ENCODE measurements at regions not wholly inside any gene's neighbourhood (a gene's known extent, or its start where the extent isn't known, plus 50 kb on each side); places are given as distances from the start of the nearest gene placed in this dataset.
A peak's percentile ranks its signal among the peaks of the same experiment; 100 is the strongest.

DNA sequence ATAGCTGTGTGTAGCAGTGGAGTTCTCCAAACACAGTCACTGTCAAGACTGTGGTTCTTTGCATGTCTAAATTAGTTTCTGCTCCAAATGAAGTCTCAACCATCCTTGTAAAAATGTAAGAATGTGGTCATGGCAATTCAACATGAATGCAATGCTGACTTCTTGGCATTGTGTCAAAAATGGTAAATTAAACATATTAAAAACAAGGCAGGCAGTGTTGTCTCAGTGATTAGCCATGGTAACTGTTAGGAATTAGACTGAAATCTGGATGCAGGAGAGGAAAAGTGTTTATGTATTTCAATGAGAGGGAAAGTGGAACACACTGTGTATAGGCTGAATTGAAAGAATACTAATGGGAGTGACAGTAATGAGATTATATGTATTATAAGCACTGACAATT is 597.2 kb downstream of the EDEM1 start:
- Histone ChIP-seq H3K36me3 (no peaks in the 10 kb centered on the region), H3K27ac (no peak overlapping the region), H3K9me3 (ENCODE audit: severe bottlenecking) (no peaks in the 10 kb centered on the region), H3K27me3 (ENCODE audit: insufficient read depth, low read depth, severe bottlenecking) (peaks cover 26% of the 10 kb centered on the region), H3K4me3 (ENCODE audit: low read depth, low read length) (no peak overlapping the region)
- TF ChIP-seq, protein P1, sequence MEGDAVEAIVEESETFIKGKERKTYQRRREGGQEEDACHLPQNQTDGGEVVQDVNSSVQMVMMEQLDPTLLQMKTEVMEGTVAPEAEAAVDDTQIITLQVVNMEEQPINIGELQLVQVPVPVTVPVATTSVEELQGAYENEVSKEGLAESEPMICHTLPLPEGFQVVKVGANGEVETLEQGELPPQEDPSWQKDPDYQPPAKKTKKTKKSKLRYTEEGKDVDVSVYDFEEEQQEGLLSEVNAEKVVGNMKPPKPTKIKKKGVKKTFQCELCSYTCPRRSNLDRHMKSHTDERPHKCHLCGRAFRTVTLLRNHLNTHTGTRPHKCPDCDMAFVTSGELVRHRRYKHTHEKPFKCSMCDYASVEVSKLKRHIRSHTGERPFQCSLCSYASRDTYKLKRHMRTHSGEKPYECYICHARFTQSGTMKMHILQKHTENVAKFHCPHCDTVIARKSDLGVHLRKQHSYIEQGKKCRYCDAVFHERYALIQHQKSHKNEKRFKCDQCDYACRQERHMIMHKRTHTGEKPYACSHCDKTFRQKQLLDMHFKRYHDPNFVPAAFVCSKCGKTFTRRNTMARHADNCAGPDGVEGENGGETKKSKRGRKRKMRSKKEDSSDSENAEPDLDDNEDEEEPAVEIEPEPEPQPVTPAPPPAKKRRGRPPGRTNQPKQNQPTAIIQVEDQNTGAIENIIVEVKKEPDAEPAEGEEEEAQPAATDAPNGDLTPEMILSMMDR (IDR thresholded peaks at IDR 0.05; ENCODE audit: low read depth, low read length): no peak
- DNase-seq: no peak

DNA sequence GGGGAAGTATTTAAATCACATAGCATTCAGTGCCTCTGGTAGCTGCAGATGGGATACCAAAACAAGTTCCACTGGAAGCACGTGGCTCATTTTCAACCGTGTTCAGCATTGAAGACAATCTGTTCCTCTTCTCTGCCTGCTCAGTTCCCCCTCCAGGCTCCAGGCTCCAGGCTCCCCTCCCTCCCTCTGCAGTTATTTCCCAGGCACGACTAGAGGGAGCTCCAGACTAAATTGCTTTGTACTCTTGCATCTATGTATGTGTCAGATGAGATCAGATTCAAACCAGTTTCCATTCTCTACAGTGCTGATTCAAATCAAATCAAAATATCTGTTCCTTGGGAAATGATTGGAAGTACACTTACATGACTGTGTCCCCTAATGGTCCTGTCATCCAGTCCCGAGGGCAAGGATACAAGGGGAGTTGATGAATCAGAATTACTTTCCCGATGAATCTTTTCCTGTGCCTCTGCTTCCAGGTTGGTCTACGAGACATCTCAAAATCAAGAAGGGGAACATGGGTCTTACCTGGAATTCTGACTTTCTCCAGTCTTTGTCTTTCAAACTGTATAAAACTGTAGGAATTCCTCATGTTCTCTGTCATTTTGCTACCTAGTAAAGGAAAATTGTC is 600.5 kb downstream of the EDEM1 start:
- no peaks in the 10 kb centered on the region for H3K9me3 ChIP-seq (ENCODE audit: severe bottlenecking)
- peaks cover 25% of the 10 kb centered on the region for H3K27me3 ChIP-seq (ENCODE audit: insufficient read depth, low read depth, severe bottlenecking)
- DNase-seq: peak; percentile 12
- TF ChIP-seq, protein P1 (IDR thresholded peaks at IDR 0.05; ENCODE audit: low read depth, low read length): 0 out of 2 replicates have a peak, but pooled peaks have one; percentile 10
- no peak overlapping the region for H3K27ac ChIP-seq
- H3K4me3 ChIP-seq (ENCODE audit: low read depth, low read length): no peak overlapping the region
- H3K36me3 ChIP-seq: no peaks in the 10 kb centered on the region

DNA sequence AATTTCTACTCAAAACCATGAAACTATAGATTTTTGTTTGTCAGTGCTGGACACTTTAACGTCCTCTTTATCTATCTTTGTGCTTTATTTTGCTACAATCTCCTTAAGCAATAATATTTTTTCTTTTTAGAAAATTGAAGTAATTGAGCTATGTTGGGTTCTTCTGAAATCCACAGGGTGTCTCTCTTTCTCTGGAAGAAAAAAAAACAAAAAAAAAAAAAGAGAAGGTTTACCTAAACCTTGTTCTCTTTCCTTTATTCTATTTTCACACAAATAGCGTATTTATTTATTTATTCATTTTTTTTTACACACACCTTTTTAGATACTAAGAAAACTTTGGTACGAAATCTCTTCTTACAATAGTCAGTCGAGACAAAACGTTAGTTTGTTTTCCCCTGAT is 601.0 kb downstream of the EDEM1 start:
- no peak for DNase-seq
- H3K4me3 ChIP-seq (ENCODE audit: low read depth, low read length): no peak overlapping the region
- no peaks in the 10 kb centered on the region for H3K36me3 ChIP-seq
- H3K9me3 ChIP-seq (ENCODE audit: severe bottlenecking): no peaks in the 10 kb centered on the region
- TF ChIP-seq, protein P1 (IDR thresholded peaks at IDR 0.05; ENCODE audit: low read depth, low read length): no peak
- H3K27ac ChIP-seq: no peak overlapping the region
- H3K27me3 ChIP-seq (ENCODE audit: insufficient read depth, low read depth, severe bottlenecking): peaks cover 25% of the 10 kb centered on the region

DNA sequence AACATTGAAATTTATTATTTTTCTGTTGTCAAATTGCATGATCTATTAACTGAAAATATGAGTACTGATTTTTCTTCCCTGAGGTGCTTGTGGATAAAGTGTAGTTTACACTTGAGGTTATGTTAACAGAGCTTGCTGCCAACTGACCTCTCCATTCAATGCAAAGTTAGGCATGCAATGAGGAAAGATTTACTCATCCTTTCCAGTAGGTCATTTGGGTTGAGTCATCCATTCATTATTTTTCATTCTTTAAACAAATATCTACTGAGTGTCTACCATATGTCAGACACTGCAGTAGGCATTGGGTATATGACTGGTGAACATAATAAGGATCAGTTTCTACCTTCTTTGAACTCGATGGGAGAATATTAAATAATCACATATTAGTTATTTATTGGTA is 604.1 kb downstream of the EDEM1 start:
- Histone ChIP-seq H3K4me3 (ENCODE audit: low read depth, low read length) (no peak overlapping the region), H3K27me3 (ENCODE audit: insufficient read depth, low read depth, severe bottlenecking) (peaks cover 8% of the 10 kb centered on the region), H3K27ac (no peak overlapping the region), H3K36me3 (no peaks in the 10 kb centered on the region), H3K9me3 (ENCODE audit: severe bottlenecking) (no peaks in the 10 kb centered on the region)
- DNase-seq: no peak
- TF ChIP-seq, protein P1 (IDR thresholded peaks at IDR 0.05; ENCODE audit: low read depth, low read length): no peak

DNA sequence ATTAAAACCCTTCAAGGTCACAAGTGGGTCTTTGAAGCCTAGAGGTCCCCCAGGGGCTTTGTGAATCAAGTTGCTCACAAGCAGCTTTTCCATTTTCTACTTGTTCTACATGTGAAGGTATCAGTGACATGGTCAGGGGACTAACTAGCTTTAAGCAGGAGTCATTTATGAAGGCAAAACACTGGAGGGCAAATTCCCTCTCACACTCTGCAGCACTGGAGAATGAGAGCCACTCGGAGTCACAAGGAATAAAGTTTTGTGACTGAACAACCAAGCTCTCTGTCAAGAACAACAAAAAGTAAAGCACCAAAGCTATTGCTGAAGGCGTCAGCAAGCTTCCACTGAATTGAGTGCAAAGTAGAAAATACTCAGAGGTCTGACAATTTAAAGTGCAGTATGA is 609.0 kb downstream of the EDEM1 start:
- no peak for DNase-seq
- H3K9me3 ChIP-seq (ENCODE audit: severe bottlenecking): no peaks in the 10 kb centered on the region
- no peaks in the 10 kb centered on the region for H3K36me3 ChIP-seq
- H3K27me3 ChIP-seq (ENCODE audit: insufficient read depth, low read depth, severe bottlenecking): peaks cover 3% of the 10 kb centered on the region
- H3K4me3 ChIP-seq (ENCODE audit: low read depth, low read length): no peak overlapping the region
- TF ChIP-seq, protein P1 (IDR thresholded peaks at IDR 0.05; ENCODE audit: low read depth, low read length): no peak
- H3K27ac ChIP-seq: no peak overlapping the region

DNA sequence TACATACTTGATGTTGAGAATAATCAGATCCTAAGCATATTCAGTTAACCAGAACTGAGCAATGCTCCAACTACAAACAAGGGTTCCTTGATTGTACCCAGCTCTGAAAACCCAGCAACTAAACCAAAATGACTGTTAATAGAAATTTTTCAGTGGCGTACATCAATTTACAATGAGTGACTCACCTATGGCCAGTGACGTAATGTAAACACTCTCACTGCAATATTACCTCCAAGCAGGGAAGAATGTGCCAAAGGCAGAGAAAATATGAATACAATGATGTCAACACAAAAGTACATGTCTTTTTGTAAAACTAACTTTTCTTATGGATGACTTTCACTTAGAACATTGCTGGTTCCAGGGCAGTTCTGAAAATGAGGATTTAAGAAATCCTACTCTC is 611.3 kb downstream of the EDEM1 start:
- no peak overlapping the region for H3K27ac ChIP-seq
- TF ChIP-seq, protein P1 (IDR thresholded peaks at IDR 0.05; ENCODE audit: low read depth, low read length): no peak
- no peaks in the 10 kb centered on the region for H3K36me3 ChIP-seq
- no peak overlapping the region for H3K4me3 ChIP-seq (ENCODE audit: low read depth, low read length)
- no peaks in the 10 kb centered on the region for H3K9me3 ChIP-seq (ENCODE audit: severe bottlenecking)
- DNase-seq: no peak
- peaks cover 3% of the 10 kb centered on the region for H3K27me3 ChIP-seq (ENCODE audit: insufficient read depth, low read depth, severe bottlenecking)

Data from WERI-Rb-1 (cell line).